ENCODE measurements at regions not wholly inside any gene's neighbourhood (a gene's known extent, or its start where the extent isn't known, plus 50 kb on each side); places are given as distances from the start of the nearest gene placed in this dataset.

DNA sequence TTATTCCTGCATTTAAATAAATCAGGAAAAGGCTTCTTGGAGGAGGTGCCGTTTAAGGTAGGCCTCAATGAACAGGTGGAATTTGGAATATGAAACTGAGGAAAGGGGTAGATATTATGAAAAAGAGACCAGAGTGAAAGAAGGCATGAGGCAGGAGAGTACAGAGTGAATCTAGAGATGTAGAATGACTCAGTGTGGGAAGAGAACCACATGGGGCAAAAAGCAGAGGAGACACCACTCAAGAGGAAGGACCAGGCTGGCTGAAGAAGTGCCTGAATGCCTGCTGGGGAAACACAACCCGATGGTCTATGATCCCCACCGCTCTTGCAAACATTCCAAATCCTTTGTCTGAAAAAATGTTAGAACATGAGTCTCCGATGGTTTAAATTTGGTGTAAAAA lies 1134.1 kb downstream of the VRK1 start:
- H3K27ac Mint-ChIP-seq (ENCODE audit: unreplicated experiment): no peak overlapping the region
- H3K4me3 Mint-ChIP-seq (ENCODE audit: unreplicated experiment): no peak overlapping the region
- no peak for DNase-seq (ENCODE audit: low spot score)
- H3K27me3 Mint-ChIP-seq (ENCODE audit: unreplicated experiment): peaks cover 1% of the 10 kb centered on the region
- no peaks in the 10 kb centered on the region for H3K9me3 Mint-ChIP-seq (ENCODE audit: unreplicated experiment)
- TF ChIP-seq, protein P1, sequence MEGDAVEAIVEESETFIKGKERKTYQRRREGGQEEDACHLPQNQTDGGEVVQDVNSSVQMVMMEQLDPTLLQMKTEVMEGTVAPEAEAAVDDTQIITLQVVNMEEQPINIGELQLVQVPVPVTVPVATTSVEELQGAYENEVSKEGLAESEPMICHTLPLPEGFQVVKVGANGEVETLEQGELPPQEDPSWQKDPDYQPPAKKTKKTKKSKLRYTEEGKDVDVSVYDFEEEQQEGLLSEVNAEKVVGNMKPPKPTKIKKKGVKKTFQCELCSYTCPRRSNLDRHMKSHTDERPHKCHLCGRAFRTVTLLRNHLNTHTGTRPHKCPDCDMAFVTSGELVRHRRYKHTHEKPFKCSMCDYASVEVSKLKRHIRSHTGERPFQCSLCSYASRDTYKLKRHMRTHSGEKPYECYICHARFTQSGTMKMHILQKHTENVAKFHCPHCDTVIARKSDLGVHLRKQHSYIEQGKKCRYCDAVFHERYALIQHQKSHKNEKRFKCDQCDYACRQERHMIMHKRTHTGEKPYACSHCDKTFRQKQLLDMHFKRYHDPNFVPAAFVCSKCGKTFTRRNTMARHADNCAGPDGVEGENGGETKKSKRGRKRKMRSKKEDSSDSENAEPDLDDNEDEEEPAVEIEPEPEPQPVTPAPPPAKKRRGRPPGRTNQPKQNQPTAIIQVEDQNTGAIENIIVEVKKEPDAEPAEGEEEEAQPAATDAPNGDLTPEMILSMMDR (IDR thresholded peaks at IDR 0.05; ENCODE audit: unreplicated experiment): no peak
- no peaks in the 10 kb centered on the region for H3K36me3 Mint-ChIP-seq (ENCODE audit: low read depth, unreplicated experiment)
- no peaks in the 10 kb centered on the region for H3K4me1 Mint-ChIP-seq (ENCODE audit: unreplicated experiment)

DNA sequence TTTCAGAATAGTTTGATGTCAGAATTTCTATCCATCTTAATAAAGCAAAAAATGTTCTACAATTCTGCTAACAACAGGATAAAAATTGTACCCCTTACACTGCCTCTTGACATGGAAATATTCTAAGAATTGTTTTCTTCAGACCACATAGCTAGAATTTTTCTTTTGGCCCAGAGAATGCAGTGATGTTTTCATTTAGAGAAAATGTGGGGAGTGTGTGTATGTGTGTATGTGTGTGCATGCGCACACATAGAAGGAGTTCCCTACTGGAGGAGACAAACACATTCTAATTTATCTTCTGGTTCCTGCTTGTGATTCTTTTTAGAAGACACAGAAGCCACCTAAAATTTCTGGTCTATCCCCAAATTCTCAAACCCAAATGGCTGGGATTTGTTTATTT lies 1145.7 kb downstream of the VRK1 start:
- no peak overlapping the region for H3K4me3 Mint-ChIP-seq (ENCODE audit: unreplicated experiment)
- H3K27me3 Mint-ChIP-seq (ENCODE audit: unreplicated experiment): no peaks in the 10 kb centered on the region
- no peaks in the 10 kb centered on the region for H3K36me3 Mint-ChIP-seq (ENCODE audit: low read depth, unreplicated experiment)
- no peak for DNase-seq (ENCODE audit: low spot score)
- no peaks in the 10 kb centered on the region for H3K9me3 Mint-ChIP-seq (ENCODE audit: unreplicated experiment)
- H3K4me1 Mint-ChIP-seq (ENCODE audit: unreplicated experiment): no peaks in the 10 kb centered on the region
- no peak overlapping the region for H3K27ac Mint-ChIP-seq (ENCODE audit: unreplicated experiment)
- TF ChIP-seq, protein P1 (IDR thresholded peaks at IDR 0.05; ENCODE audit: unreplicated experiment): no peak

DNA sequence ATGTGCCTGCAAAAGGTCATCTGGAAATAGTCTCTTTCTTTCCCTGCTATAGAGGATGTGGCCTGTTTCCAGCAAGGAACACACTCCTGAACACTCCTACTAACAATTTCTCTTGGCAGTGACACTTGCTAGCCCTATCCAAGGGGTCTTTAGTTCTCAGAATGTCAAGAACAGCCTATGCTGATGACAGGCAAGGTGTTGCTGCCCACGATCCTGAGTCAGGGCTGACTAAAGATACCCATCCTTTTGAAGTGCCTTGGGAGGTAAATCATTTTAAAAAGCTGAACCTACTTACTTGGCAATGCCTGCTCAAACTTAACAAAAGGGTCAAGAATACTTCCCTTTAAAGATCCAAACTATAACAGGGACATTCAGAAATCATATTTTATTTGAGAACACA lies 1146.4 kb downstream of the VRK1 start:
- Mint-ChIP-seq H3K27me3 (ENCODE audit: unreplicated experiment) (no peaks in the 10 kb centered on the region), H3K4me3 (ENCODE audit: unreplicated experiment) (no peak overlapping the region), H3K4me1 (ENCODE audit: unreplicated experiment) (no peaks in the 10 kb centered on the region), H3K27ac (ENCODE audit: unreplicated experiment) (no peak overlapping the region), H3K9me3 (ENCODE audit: unreplicated experiment) (no peaks in the 10 kb centered on the region), H3K36me3 (ENCODE audit: low read depth, unreplicated experiment) (no peaks in the 10 kb centered on the region)
- DNase-seq (ENCODE audit: low spot score): no peak
- TF ChIP-seq, protein P1 (IDR thresholded peaks at IDR 0.05; ENCODE audit: unreplicated experiment): no peak

DNA sequence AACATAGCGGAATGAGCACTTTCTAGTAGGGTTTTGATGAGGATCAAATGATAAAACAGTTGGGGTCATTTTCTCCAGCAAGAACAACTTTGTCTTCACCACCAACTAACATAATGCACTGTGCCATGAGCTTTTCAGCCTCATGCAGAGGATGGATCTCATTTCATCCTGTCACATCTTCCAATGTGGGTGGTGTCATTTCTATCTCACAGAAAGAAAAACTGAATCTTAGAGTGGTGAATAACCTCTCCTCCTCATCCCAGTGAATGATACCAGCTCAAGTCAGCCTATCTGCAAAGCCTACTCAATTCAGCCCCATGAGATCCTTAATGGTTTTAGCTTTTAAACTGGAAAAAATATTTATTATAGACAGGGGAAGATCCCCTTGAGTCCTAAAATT lies 1147.2 kb downstream of the VRK1 start:
- H3K9me3 Mint-ChIP-seq (ENCODE audit: unreplicated experiment): no peaks in the 10 kb centered on the region
- no peaks in the 10 kb centered on the region for H3K4me1 Mint-ChIP-seq (ENCODE audit: unreplicated experiment)
- no peaks in the 10 kb centered on the region for H3K36me3 Mint-ChIP-seq (ENCODE audit: low read depth, unreplicated experiment)
- H3K27me3 Mint-ChIP-seq (ENCODE audit: unreplicated experiment): no peaks in the 10 kb centered on the region
- DNase-seq (ENCODE audit: low spot score): no peak
- TF ChIP-seq, protein P1 (IDR thresholded peaks at IDR 0.05; ENCODE audit: unreplicated experiment): no peak
- H3K4me3 Mint-ChIP-seq (ENCODE audit: unreplicated experiment): no peak overlapping the region
- no peak overlapping the region for H3K27ac Mint-ChIP-seq (ENCODE audit: unreplicated experiment)

DNA sequence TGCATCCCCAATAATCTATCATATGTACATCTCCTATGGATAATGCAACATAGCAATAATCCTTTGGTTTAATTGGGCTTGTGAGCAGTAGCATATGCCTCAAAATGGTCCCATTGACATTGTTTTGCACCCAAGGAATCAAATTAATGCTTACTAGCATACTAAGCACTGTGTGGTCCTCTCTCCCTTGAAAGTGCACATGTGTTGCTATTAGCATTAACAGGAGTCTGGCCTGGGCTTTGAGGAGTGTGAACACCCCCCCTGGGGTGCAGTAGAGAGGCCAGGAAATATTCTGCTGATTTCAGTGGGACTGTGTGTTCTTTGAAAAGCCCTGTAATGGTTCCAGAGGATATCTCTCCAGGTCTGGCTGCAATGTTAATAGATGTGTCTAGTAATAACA lies 1148.4 kb downstream of the VRK1 start:
- Mint-ChIP-seq H3K36me3 (ENCODE audit: low read depth, unreplicated experiment) (no peaks in the 10 kb centered on the region), H3K4me1 (ENCODE audit: unreplicated experiment) (no peaks in the 10 kb centered on the region), H3K27ac (ENCODE audit: unreplicated experiment) (no peak overlapping the region), H3K4me3 (ENCODE audit: unreplicated experiment) (no peak overlapping the region), H3K27me3 (ENCODE audit: unreplicated experiment) (no peaks in the 10 kb centered on the region), H3K9me3 (ENCODE audit: unreplicated experiment) (no peaks in the 10 kb centered on the region)
- DNase-seq (ENCODE audit: low spot score): no peak
- TF ChIP-seq, protein P1 (IDR thresholded peaks at IDR 0.05; ENCODE audit: unreplicated experiment): no peak
